ENCODE measurements at regions not wholly inside any gene's neighbourhood (a gene's known extent, or its start where the extent isn't known, plus 50 kb on each side); places are given as distances from the start of the nearest gene placed in this dataset.

- H3K9me2 ChIP-seq, result no peaks in the 10 kb centered on the region
- ChIA-PET POLR2A (no interaction called here), CTCF (interaction anchor here (0.8 to 1.7 kb wide), 2 partner anchors 10 to 742 kb away, joined by 3 to 7 read pairs; no protein-coding TSS in a partner anchor)
- no peaks in the 10 kb centered on the region for H3K27me3 ChIP-seq (ENCODE audit: insufficient read depth)
- no peak overlapping the region for H3K27ac ChIP-seq (ENCODE audit: low read depth in 2 of 2, low read length in 1 of 2)
- no peak for DNase-seq
- H3K9me3 ChIP-seq, result no peaks in the 10 kb centered on the region
- TF ChIP-seq TAF1 (IDR thresholded peaks at IDR 0.05; ENCODE audit: borderline replicate concordance, low read depth, low read length), result no peak
- TF ChIP-seq REST (IDR thresholded peaks at IDR 0.05; ENCODE audit: low read depth, low read length), result no peak
- no peak for TF ChIP-seq GATA2 (CRISPR knock-in tag; IDR thresholded peaks at IDR 0.05)
- no peak for TF ChIP-seq TCF12 (IDR thresholded peaks at IDR 0.05)
- no peak for TF ChIP-seq TEAD4 (IDR thresholded peaks at IDR 0.05; ENCODE audit: borderline replicate concordance, insufficient read depth)
- no peak for TF ChIP-seq RXRA (IDR thresholded peaks at IDR 0.05; ENCODE audit: borderline replicate concordance, low read depth)
- no peak for TF ChIP-seq MAX (IDR thresholded peaks at IDR 0.05; ENCODE audit: low read depth)
- H3K4me2 ChIP-seq, result no peak overlapping the region
- H4K20me1 ChIP-seq (ENCODE audit: insufficient read depth), result no peaks in the 10 kb centered on the region
- no peaks in the 10 kb centered on the region for H3K79me2 ChIP-seq (ENCODE audit: insufficient read depth)
- no peak overlapping the region for H3K9ac ChIP-seq
- no peaks in the 10 kb centered on the region for H3F3A ChIP-seq (replicated peaks; ENCODE audit: insufficient read depth)
- no peak overlapping the region for H3K4me3 ChIP-seq (ENCODE audit: low read depth in 2 of 2, low read length in 1 of 2)
- H2AFZ ChIP-seq (ENCODE audit: low read depth), result no peak overlapping the region
- WGBS (ENCODE audit: low lambda C conversion rate), result 58% methylated on average over 8 of the region's 8 CpGs
- no peaks in the 10 kb centered on the region for H3K36me3 ChIP-seq (replicated peaks in 1 of 2; ENCODE audit: control insufficient read depth in 1 of 2, insufficient read depth in 2 of 2, low read length in 1 of 2)
- no peaks in the 10 kb centered on the region; a peak in 1 of 4 replicates for H3K4me1 ChIP-seq (ENCODE audit: control insufficient read depth in 1 of 2, insufficient read depth in 2 of 2, low read depth in 1 of 2, low read length in 1 of 2)
These were observed 360.5 kb downstream of the SOX11 start for GRCh38 chr2:6052649-6053048.

GRCh38 chr2:6053743-6054142 is 361.6 kb downstream of the SOX11 start:
- ChIA-PET POLR2A (interaction anchor here (0.7 kb wide), 2 partner anchors 171 to 361 kb away, joined by 3 to 4 read pairs; partner anchors contain the start of gene SOX11), CTCF (interaction anchor here (1.7 kb wide), 1 partner anchor 9 kb away, joined by 7 read pairs; no protein-coding TSS in a partner anchor)
- no peaks in the 10 kb centered on the region for H3K9me2 ChIP-seq
- H3K4me3 ChIP-seq (ENCODE audit: low read depth in 2 of 2, low read length in 1 of 2), result no peak overlapping the region
- no peak overlapping the region for H3K9ac ChIP-seq
- H3K9me3 ChIP-seq, result no peaks in the 10 kb centered on the region
- H3K36me3 ChIP-seq (replicated peaks in 1 of 2; ENCODE audit: control insufficient read depth in 1 of 2, insufficient read depth in 2 of 2, low read length in 1 of 2), result no peaks in the 10 kb centered on the region
- no peak overlapping the region for H3K27ac ChIP-seq (ENCODE audit: low read depth in 2 of 2, low read length in 1 of 2)
- H3K27me3 ChIP-seq (ENCODE audit: insufficient read depth), result no peaks in the 10 kb centered on the region
- H4K20me1 ChIP-seq (ENCODE audit: insufficient read depth), result no peaks in the 10 kb centered on the region
- no peak overlapping the region for H3K4me2 ChIP-seq
- H3F3A ChIP-seq (replicated peaks; ENCODE audit: insufficient read depth), result no peaks in the 10 kb centered on the region
- H3K79me2 ChIP-seq (ENCODE audit: insufficient read depth), result no peaks in the 10 kb centered on the region
- 36% methylated on average over 5 of the region's 5 CpGs for WGBS (ENCODE audit: low lambda C conversion rate)
- no peak for DNase-seq
- H3K4me1 ChIP-seq (ENCODE audit: control insufficient read depth in 1 of 2, insufficient read depth in 2 of 2, low read depth in 1 of 2, low read length in 1 of 2), result no peaks in the 10 kb centered on the region; a peak in 1 of 4 replicates
- H2AFZ ChIP-seq (ENCODE audit: low read depth), result no peak overlapping the region
- TF ChIP-seq TEAD4 (IDR thresholded peaks at IDR 0.05; ENCODE audit: borderline replicate concordance, insufficient read depth), result no peak
- no peak for TF ChIP-seq RCOR1 (IDR thresholded peaks at IDR 0.05; ENCODE audit: low read length)
- TF ChIP-seq EP300 (IDR thresholded peaks at IDR 0.05; ENCODE audit: borderline replicate concordance in 1 of 2, low read depth in 1 of 2, low read length in 1 of 2), result no peak
- no peak for TF ChIP-seq RAD21 (IDR thresholded peaks at IDR 0.05; ENCODE audit: low read length)
- TF ChIP-seq NRF1 (IDR thresholded peaks at IDR 0.05; ENCODE audit: low read depth, low read length), result no peak
- no peak for TF ChIP-seq MEF2A (IDR thresholded peaks at IDR 0.05; ENCODE audit: borderline replicate concordance, low read depth)
- TF ChIP-seq MXI1 (IDR thresholded peaks at IDR 0.05; ENCODE audit: low read depth, low read length), result no peak
- TF ChIP-seq CTCF (IDR thresholded peaks at IDR 0.05), result no peak
- no peak for TF ChIP-seq SMC3 (IDR thresholded peaks at IDR 0.05; ENCODE audit: low read depth, low read length)
- no peak for TF ChIP-seq SIN3A (IDR thresholded peaks at IDR 0.05; ENCODE audit: borderline replicate concordance, low read depth, low read length)
- TF ChIP-seq TAF1 (IDR thresholded peaks at IDR 0.05; ENCODE audit: borderline replicate concordance, low read depth, low read length), result no peak
- no peak for TF ChIP-seq ZBTB33 (IDR thresholded peaks at IDR 0.05; ENCODE audit: borderline replicate concordance, low read depth)
- no peak for TF ChIP-seq FOXM1 (IDR thresholded peaks at IDR 0.05; ENCODE audit: low read depth)
- no peak for TF ChIP-seq MAX (IDR thresholded peaks at IDR 0.05; ENCODE audit: low read depth)
- no peak for TF ChIP-seq POLR2AphosphoS5 (IDR thresholded peaks at IDR 0.05; ENCODE audit: low read depth, low read length)
- no peak for TF ChIP-seq EZH2phosphoT487 (IDR thresholded peaks at IDR 0.05; ENCODE audit: borderline replicate concordance, low read depth)

All from SK-N-SH (cell line).